Esophagus (tissue), 2 donors: ENCODE measurements at regions not wholly inside any gene's neighbourhood (a gene's known extent, or its start where the extent isn't known, plus 50 kb on each side); places are given as distances from the start of the nearest gene placed in this dataset.
"Not testable (repeated sequence)": the region's sequence is repeated elsewhere in the genome, so short reads cannot be mapped to it uniquely, and the experiment has no call there.

Experiments used
- H3K27ac ChIP-seq, 2 donors: one replicate each; pipeline ENCODE4 v1.5.1; 2013; ENCODE audit warnings: low read depth in 2 of 2, mild to moderate bottlenecking in 2 of 2, inconsistent platforms in 1 of 2, low read length in 1 of 2, moderate library complexity in 1 of 2
- H3K27me3 ChIP-seq, 2 donors: one replicate each; pipeline ENCODE4 v1.6.1; 2013; ENCODE audit warnings: low read length in 2 of 2, control low read depth in 1 of 2, mild to moderate bottlenecking in 1 of 2; ENCODE audit not compliant: insufficient read depth in 2 of 2, control insufficient read depth in 1 of 2
- H3K36me3 ChIP-seq, 2 donors: one replicate each; pipeline ENCODE4 v1.6.1; 2013; ENCODE audit warnings: low read length in 1 of 2; ENCODE audit not compliant: control insufficient read depth in 2 of 2, insufficient read depth in 2 of 2
- H3K4me1 ChIP-seq, 2 donors: one replicate each; pipeline ENCODE4 v1.6.1; 2013; ENCODE audit warnings: low read length in 1 of 2; ENCODE audit not compliant: control insufficient read depth in 2 of 2, insufficient read depth in 2 of 2
- H3K4me3 ChIP-seq, 2 donors: one replicate each; pipeline ENCODE4 v1.5.1; 2013; ENCODE audit warnings: low read length in 2 of 2, mild to moderate bottlenecking in 2 of 2, low read depth in 1 of 2, moderate library complexity in 1 of 2
- H3K9me3 ChIP-seq, 2 donors: one replicate each; pipeline ENCODE4 v1.6.1; 2013; ENCODE audit warnings: mild to moderate bottlenecking in 2 of 2, low read depth in 1 of 2, low read length in 1 of 2, moderate library complexity in 1 of 2; ENCODE audit not compliant: control insufficient read depth in 2 of 2, insufficient read depth in 1 of 2
- WGBS, 2 donors: extraction: QIAGEN DNeasy Blood & Tissue Kit; methylation state at CpG; one replicate each; pipeline ENCODE4 v1.1.7; 2013; 5-methylcytosine and 5-hydroxymethylcytosine counted together
- donor health status: healthy with polysubstance abuse.
- donor health status: Bipolar disorder and iron deficiency.

GRCh38 chr3:102353805-102354204 lies 81.0 kb upstream of the ZPLD1 start:
- Histone ChIP-seq H3K4me3 (no peak overlapping the region), H3K27me3 (no peaks in the 10 kb centered on the region), H3K36me3 (no peaks in the 10 kb centered on the region), H3K4me1 (no peaks in the 10 kb centered on the region), H3K27ac (no peak overlapping the region), H3K9me3 (no peaks in the 10 kb centered on the region)
- 60 to 68% methylated on average over 1 of the region's 1 CpG for WGBS, 2 donors

DNA sequence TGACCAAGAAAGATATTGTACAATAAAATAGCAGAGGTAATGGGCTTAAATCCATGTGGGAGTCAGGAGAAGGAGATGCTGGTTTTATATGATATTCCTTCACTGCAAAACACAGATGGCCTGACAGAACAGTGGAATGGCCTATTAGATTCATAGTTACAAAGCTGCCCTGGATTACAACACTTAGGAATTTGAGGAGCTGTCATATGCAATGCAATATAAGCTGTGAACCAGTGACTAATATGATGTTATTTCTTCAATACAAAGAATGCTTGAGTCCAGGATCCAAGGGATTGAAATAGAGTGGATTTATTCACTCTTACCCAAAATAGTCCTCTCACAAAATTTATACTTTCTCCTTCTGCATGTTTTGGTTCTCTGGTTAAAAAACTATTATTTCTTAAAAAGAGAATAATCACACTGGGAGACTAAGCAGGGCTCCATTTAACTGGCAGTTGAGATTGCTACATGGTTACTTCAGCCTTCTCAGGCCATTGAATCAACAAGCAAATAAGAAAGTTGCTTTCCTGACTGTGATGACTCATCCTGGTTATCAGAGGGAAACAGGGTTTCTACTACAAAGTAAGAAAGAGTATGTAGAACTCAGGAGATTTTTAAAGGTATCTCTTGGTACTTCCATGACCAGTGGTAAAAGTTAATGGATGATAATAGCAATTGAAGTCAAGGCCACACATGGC lies 79.8 kb upstream of the ZPLD1 start:
- Histone ChIP-seq H3K9me3 (no peaks in the 10 kb centered on the region), H3K27me3 (no peaks in the 10 kb centered on the region), H3K36me3 (no peaks in the 10 kb centered on the region), H3K27ac (no peak overlapping the region), H3K4me1 (no peaks in the 10 kb centered on the region), H3K4me3 (no peak overlapping the region)

- WGBS, 2 donors = 72 to 86% methylated on average over 2 of the region's 2 CpGs
- H3K4me3 ChIP-seq = no peak overlapping the region
- H3K9me3 ChIP-seq = no peaks in the 10 kb centered on the region
- H3K27ac ChIP-seq = no peak overlapping the region
- no peaks in the 10 kb centered on the region for H3K27me3 ChIP-seq
- H3K36me3 ChIP-seq = no peaks in the 10 kb centered on the region
- no peaks in the 10 kb centered on the region for H3K4me1 ChIP-seq
Observed at GRCh38 chr3:102356506-102356905, 78.3 kb upstream of the ZPLD1 start.

- not testable (repeated sequence) for H3K27ac ChIP-seq, H3K27me3 ChIP-seq, H3K36me3 ChIP-seq, H3K4me3 ChIP-seq, H3K4me1 ChIP-seq, H3K9me3 ChIP-seq
- 81 to 86% methylated on average over 9 of the region's 9 CpGs for WGBS, 2 donors
Observed at GRCh38 chr3:102357313-102357712, 77.5 kb upstream of the ZPLD1 start.

DNA sequence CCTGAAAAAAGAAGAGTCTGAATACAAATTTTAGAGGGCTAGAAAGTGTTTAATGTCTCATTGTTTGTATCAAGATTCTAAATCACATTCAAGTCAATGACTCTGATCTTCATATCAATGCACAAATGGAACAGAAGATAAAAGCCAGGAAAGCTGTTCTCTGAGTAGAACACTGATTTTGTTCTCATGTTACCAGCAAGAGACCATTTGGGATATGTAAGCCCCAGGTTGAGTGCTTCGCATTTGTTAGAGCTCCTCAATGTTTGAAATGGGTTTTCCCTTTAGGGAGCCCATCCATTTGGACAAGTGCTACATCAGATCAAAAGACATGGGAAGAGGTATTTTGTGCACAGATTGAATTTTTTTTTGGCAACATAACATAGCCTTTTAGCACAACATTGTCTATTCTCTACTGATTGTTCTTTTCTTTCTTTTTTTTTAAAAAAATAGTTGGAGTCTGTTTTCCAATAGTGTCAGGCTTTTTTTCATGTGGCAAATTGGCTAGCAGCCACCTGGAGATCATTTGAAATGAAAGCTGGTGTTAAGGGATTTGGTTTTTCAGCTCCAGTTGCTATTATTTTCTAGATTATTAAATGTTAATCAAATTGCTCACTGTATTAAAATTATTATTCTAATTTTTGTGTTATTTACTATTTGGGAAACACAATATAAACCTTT lies 74.5 kb upstream of the ZPLD1 start:
- H3K27ac ChIP-seq = no peak overlapping the region
- H3K4me1 ChIP-seq = no peaks in the 10 kb centered on the region
- no peaks in the 10 kb centered on the region for H3K36me3 ChIP-seq
- H3K9me3 ChIP-seq = peaks cover 4% of the 10 kb centered on the region in 2 donors
- no peaks in the 10 kb centered on the region for H3K27me3 ChIP-seq
- H3K4me3 ChIP-seq = no peak overlapping the region
- 74 to 77% methylated on average over 1 of the region's 1 CpG for WGBS, 2 donors

DNA sequence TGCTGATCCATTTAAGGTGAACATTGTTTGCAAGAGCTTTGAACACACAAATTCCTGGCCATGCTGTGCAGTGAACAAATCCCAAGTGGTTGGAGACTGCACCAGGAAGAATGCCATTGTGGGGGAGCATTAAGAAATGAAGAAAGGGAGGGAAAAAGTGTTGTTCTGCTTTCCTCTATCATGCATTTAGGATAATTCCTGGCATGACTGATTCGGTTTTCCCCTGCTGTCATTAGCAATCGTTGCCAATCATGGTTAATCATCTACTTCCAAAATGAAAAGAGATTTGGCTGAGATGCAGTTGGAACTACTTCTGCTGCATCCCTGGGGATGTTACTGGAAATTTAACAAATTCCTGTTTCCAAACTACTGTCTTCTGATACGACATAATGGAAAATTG lies 73.7 kb upstream of the ZPLD1 start:
- Histone ChIP-seq H3K9me3 (peaks cover 4% of the 10 kb centered on the region in 2 donors), H3K36me3 (no peaks in the 10 kb centered on the region), H3K27me3 (no peaks in the 10 kb centered on the region), H3K27ac (no peak overlapping the region), H3K4me3 (no peak overlapping the region), H3K4me1 (no peaks in the 10 kb centered on the region)
- 21 to 33% methylated on average over 3 of the region's 3 CpGs for WGBS, 2 donors

DNA sequence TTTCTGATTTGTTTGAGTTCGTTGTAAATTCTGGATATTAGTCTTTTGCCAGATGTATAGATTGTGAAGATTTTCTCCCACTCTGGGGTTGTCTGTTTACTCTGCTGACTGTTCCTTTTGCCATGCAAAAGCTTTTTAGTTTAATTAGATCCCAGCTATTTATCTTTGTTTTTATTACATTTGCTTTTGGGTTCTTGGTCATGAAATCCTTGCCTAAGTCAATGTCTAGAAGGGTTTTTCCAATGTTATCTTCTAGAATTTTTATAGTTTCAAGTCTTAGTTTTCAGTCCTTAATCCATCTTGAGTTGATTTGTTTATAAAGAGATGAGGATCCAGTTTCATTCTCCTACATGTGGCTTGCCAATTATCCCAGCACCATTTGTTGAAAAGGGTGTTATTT lies 68.7 kb upstream of the ZPLD1 start:
- not testable (repeated sequence) for H3K4me3 ChIP-seq, H3K27me3 ChIP-seq, H3K9me3 ChIP-seq, H3K36me3 ChIP-seq, H3K4me1 ChIP-seq, H3K27ac ChIP-seq
- WGBS, 2 donors = 85 to 93% methylated on average over 1 of the region's 1 CpG

GRCh38 chr3:102374863-102375634 lies 59.8 kb upstream of the ZPLD1 start:
- no peak overlapping the region for H3K27ac ChIP-seq
- no peaks in the 10 kb centered on the region for H3K9me3 ChIP-seq
- H3K36me3 ChIP-seq = no peaks in the 10 kb centered on the region
- H3K4me1 ChIP-seq = no peaks in the 10 kb centered on the region
- H3K4me3 ChIP-seq = no peak overlapping the region
- H3K27me3 ChIP-seq = no peaks in the 10 kb centered on the region
- WGBS, 2 donors = 80 to 91% methylated on average over 2 of the region's 2 CpGs

DNA sequence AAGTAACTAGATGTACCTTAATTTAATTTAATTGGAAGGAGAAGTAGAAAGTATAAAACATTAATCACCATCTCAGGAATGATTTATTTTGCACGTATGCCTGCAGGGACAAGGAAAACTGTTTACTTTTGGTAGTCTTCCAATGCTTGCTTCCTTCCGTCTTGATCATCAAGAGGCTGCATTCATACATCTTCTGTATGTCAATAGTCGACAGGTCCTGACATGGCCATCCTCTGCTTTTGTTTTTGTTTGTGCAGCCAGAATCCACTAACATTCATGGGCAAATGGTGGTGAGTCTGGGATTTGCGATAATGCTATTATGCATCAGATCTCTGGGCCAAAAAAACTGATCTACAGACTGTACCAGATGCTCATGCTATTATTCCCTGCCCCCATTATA lies 56.6 kb upstream of the ZPLD1 start:
- Histone ChIP-seq H3K4me1 (no peaks in the 10 kb centered on the region), H3K9me3 (no peaks in the 10 kb centered on the region), H3K36me3 (no peaks in the 10 kb centered on the region), H3K4me3 (no peak overlapping the region), H3K27me3 (no peaks in the 10 kb centered on the region), H3K27ac (no peak overlapping the region)
- 38 to 61% methylated on average over 4 of the region's 4 CpGs for WGBS, 2 donors
